Endodermal cell (in vitro differentiated cells): ENCODE measurements at regions not wholly inside any gene's neighbourhood (a gene's known extent, or its start where the extent isn't known, plus 50 kb on each side); places are given as distances from the start of the nearest gene placed in this dataset.
A peak's percentile ranks its signal among the peaks of the same experiment; 100 is the strongest.

Source experiments
- DNase-seq: peaks from one replicate; pipeline ENCODE4 v3.0.0-alpha.2; 2017
- H3K27ac ChIP-seq: 2 replicates; pipeline ENCODE4 v1.5.1; 2013; ENCODE audit warnings: mild to moderate bottlenecking, low read depth, low read length, moderate library complexity
- H3K27me3 ChIP-seq: 2 replicates; pipeline ENCODE4 v1.6.1; 2013; ENCODE audit warnings: mild to moderate bottlenecking, low read length, moderate library complexity; ENCODE audit not compliant: insufficient read depth, control insufficient read depth, poor library complexity, severe bottlenecking
- H3K36me3 ChIP-seq: 2 replicates; pipeline ENCODE4 v1.7.0; 2013; ENCODE audit warnings: mild to moderate bottlenecking, low read length, moderate library complexity; ENCODE audit not compliant: control insufficient read depth, insufficient read depth
- H3K4me1 ChIP-seq: one replicate; pipeline ENCODE4 v1.7.0; 2013; ENCODE audit warnings: low read length; ENCODE audit not compliant: control insufficient read depth, insufficient read depth
- H3K4me3 ChIP-seq: 2 replicates; pipeline ENCODE4 v1.5.1; 2013; ENCODE audit warnings: mild to moderate bottlenecking, low read length, moderate library complexity
- H3K9ac ChIP-seq: 2 replicates; pipeline ENCODE4 v1.6.1; 2013; ENCODE audit warnings: mild to moderate bottlenecking, low read length, moderate library complexity; ENCODE audit not compliant: poor library complexity, severe bottlenecking; ENCODE audit errors: extremely low read depth
- H3K9me3 ChIP-seq: 2 replicates; pipeline ENCODE4 v1.6.1; 2013; ENCODE audit warnings: mild to moderate bottlenecking, low read length, moderate library complexity; ENCODE audit not compliant: control insufficient read depth
- H3K27ac Mint-ChIP-seq: 2 replicates; pipeline ENCODE4 v1.8.0; 2020; ENCODE audit warnings: mixed read lengths
- H3K27me3 Mint-ChIP-seq: 2 replicates; pipeline ENCODE4 v1.8.0; 2021; ENCODE audit warnings: mild to moderate bottlenecking, mixed read lengths; ENCODE audit not compliant: insufficient read depth
- H3K36me3 Mint-ChIP-seq: 2 replicates; pipeline ENCODE4 v1.8.0; 2020; ENCODE audit warnings: low read depth, mixed read lengths
- H3K4me1 Mint-ChIP-seq: 2 replicates; pipeline ENCODE4 v1.8.0; 2020; ENCODE audit warnings: mixed read lengths
- H3K4me3 Mint-ChIP-seq: 2 replicates; pipeline ENCODE4 v1.8.0; 2020; ENCODE audit warnings: mild to moderate bottlenecking, moderate library complexity, mixed read lengths
- H3K9me3 Mint-ChIP-seq: 2 replicates; pipeline ENCODE4 v1.8.0; 2020; ENCODE audit warnings: mild to moderate bottlenecking, mixed read lengths
- WGBS, 2 experiments: methylation state at CpG; one replicate each; pipeline versions ENCODE4 v1.1.5 to v1.1.7; 2013; ENCODE audit warnings: missing lambda C conversion rate in 2 of 2, mixed read lengths in 1 of 2; ENCODE audit not compliant: insufficient coverage in 1 of 2, insufficient read length in 1 of 2; 5-methylcytosine and 5-hydroxymethylcytosine counted together
- TF ChIP-seq, protein P1 (sequence below): fragments of 200-600 bp; sonication (generic); conservative IDR thresholded peaks from 2 replicates; pipeline ENCODE4 v1.5.0; 2021; ENCODE audit warnings: antibody characterized with exemption, mild to moderate bottlenecking

DNA sequence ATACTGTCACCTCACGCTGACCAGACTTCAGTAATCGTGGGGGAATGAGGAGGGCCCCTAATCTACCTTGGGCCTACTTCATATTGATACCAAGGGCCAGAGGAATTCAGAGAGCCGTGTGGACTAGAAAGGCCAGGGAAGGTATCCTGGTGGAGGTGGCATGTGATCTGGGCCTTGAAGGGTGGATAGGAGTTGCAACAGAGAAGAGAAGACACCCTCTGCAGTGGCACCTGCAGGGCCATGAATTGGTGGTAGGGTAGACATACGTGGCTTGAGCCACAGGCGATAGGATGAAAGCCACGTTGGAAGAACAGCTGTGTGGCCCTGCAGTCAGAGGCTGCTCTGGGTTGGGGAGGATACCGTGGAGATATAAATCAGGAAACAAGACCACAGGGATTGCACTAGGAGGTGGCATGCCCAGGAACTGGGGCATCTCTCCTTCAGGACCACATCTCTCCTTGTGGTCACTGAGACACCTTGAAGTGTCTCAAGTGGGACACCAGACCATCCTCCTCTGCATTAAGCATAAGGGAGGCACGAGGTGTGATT, 141.4 kb downstream of the CYP26B1 start:
- WGBS, 2 experiments = 91 to 92% methylated on average over 5 to 8 of the region's 8 CpGs

DNA sequence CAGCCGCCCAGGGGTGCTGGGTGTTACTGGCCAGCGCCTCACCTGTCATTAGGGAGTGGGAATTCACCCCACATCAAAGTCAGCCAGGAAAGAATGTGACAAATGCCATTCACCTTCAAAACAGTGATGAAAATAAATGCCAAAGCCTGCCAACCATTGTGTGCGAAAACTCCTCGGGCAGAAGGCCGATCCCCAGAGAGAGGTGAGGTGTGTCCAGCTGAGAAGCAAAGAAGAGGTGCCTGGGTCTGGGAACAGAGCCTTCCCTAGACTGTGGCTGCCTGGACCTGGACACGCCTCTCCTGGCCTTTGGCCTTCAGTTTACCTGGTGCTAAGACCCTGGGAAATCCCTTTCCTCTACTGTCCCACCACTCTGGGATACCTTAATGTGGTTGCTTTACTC, 142.7 kb downstream of the CYP26B1 start:
- Histone ChIP-seq H3K9ac (no peak overlapping the region), H3K4me3 (no peak overlapping the region), H3K4me1 (peaks cover 3% of the 10 kb centered on the region), H3K27ac (no peak overlapping the region), H3K27me3 (no peaks in the 10 kb centered on the region), H3K9me3 (no peaks in the 10 kb centered on the region), H3K36me3 (no peaks in the 10 kb centered on the region)
- peak; percentile 59 for DNase-seq
- Mint-ChIP-seq H3K9me3 (no peaks in the 10 kb centered on the region), H3K36me3 (no peaks in the 10 kb centered on the region), H3K4me1 (peaks cover 48% of the 10 kb centered on the region), H3K4me3 (no peak overlapping the region), H3K27ac (no peak overlapping the region), H3K27me3 (peaks cover 7% of the 10 kb centered on the region)
- TF ChIP-seq, protein P1, sequence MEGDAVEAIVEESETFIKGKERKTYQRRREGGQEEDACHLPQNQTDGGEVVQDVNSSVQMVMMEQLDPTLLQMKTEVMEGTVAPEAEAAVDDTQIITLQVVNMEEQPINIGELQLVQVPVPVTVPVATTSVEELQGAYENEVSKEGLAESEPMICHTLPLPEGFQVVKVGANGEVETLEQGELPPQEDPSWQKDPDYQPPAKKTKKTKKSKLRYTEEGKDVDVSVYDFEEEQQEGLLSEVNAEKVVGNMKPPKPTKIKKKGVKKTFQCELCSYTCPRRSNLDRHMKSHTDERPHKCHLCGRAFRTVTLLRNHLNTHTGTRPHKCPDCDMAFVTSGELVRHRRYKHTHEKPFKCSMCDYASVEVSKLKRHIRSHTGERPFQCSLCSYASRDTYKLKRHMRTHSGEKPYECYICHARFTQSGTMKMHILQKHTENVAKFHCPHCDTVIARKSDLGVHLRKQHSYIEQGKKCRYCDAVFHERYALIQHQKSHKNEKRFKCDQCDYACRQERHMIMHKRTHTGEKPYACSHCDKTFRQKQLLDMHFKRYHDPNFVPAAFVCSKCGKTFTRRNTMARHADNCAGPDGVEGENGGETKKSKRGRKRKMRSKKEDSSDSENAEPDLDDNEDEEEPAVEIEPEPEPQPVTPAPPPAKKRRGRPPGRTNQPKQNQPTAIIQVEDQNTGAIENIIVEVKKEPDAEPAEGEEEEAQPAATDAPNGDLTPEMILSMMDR = no peak
- WGBS, 2 experiments = 89 to 100% methylated on average over 5 to 6 of the region's 6 CpGs

More for the DNA sequence above, 141.4 kb downstream of the CYP26B1 start:
- Histone ChIP-seq H3K9me3 (no peaks in the 10 kb centered on the region), H3K9ac (no peak overlapping the region), H3K4me1 (peaks cover 3% of the 10 kb centered on the region), H3K36me3 (no peaks in the 10 kb centered on the region), H3K27ac (no peak overlapping the region), H3K27me3 (no peaks in the 10 kb centered on the region), H3K4me3 (no peak overlapping the region)
- TF ChIP-seq, protein P1 = no peak
- H3K4me3 Mint-ChIP-seq = no peak overlapping the region
- H3K9me3 Mint-ChIP-seq = no peaks in the 10 kb centered on the region
- H3K36me3 Mint-ChIP-seq = no peaks in the 10 kb centered on the region
- peaks cover 8% of the 10 kb centered on the region for H3K27me3 Mint-ChIP-seq
- DNase-seq = peak; percentile 27
- H3K4me1 Mint-ChIP-seq = peaks cover 44% of the 10 kb centered on the region
- H3K27ac Mint-ChIP-seq = no peak overlapping the region

DNA sequence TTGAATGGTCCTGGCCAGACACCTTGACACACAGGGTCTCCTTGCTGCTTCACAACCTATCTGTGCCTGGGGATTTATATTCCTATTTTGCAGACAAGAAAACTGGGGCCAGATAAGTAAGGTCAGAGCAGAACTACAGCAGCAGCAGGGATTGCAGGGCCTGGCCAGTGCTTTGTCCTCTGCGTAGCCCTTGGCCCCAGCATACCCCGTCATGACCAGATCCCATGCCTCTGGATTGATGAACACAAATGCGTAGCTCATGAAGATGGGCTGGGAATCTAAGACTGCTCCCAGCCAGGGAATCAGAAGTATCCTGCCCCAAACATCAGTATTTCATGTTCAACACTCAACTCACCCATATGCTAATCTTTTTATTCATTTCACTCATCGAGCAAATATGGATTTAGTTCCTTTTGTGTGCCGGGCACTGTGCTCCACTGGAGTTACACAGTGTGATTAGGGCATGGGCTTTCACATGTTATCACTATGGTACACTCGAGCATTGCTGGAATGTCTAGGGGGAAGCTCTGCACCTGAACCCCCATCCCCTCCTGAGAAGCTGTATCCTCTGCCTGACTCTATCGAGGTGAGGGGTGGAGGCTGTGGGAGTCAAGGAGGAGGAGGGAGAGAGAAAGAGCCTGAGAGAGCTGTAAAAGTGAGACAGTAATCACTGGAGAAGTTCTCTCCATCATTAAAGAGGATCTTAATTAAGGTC, 143.3 kb downstream of the CYP26B1 start:
- Histone ChIP-seq H3K27me3 (no peaks in the 10 kb centered on the region), H3K27ac (no peak overlapping the region), H3K9me3 (no peaks in the 10 kb centered on the region), H3K4me3 (no peak overlapping the region), H3K36me3 (no peaks in the 10 kb centered on the region), H3K9ac (no peak overlapping the region), H3K4me1 (peaks cover 3% of the 10 kb centered on the region)
- WGBS, 2 experiments = 91 to 92% methylated on average over 3 to 7 of the region's 7 CpGs
- Mint-ChIP-seq H3K27ac (no peak overlapping the region), H3K4me1 (peaks cover 52% of the 10 kb centered on the region), H3K4me3 (no peak overlapping the region), H3K9me3 (no peaks in the 10 kb centered on the region), H3K27me3 (peaks cover 5% of the 10 kb centered on the region), H3K36me3 (no peaks in the 10 kb centered on the region)
- no peak for DNase-seq
- TF ChIP-seq, protein P1 = no peak
